ENCODE measurements at regions not wholly inside any gene's neighbourhood (a gene's known extent, or its start where the extent isn't known, plus 50 kb on each side); places are given as distances from the start of the nearest gene placed in this dataset.
"Not testable (repeated sequence)": the region's sequence is repeated elsewhere in the genome, so short reads cannot be mapped to it uniquely, and the experiment has no call there.

- DNase-seq = peak; percentile 89
Observed at GRCh38 chr9:80797831-80798688, 891.3 kb downstream of the TLE1 start.

DNA sequence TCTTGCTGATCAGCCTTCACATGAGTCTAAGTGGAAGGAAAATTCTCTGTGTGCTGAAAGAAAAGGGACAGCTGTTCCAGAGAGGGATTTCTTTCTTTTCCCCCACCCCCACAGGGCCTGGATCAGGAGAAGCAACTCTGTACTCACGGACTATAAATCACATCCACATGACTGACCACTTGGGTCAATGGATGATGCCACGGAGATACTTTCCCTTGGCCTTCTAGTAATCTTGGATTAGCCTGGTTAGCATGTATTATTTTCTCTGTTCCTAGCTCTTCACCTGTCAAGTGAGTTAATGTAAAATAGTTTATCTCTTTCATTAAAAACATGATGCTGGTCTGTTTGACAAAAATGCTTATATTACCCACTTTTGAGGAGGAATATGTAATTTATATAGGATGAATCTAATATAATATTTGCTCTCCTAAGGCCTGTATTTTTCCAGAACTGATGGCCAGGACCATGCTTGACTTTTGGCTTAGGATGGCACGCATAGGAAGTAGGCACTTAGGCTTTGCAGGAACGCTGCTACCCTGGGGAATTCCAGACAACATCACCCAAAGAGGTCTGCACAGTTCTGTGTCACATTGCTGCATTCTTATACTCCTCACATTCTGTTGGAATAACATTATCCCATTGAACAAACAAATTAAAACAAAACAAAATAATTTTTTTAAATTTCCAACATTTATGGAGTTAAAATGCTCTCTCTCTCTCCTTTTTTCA, 892.1 kb downstream of the TLE1 start:
- peak; percentile 85 for DNase-seq

- no peak for DNase-seq
Observed at GRCh38 chr9:80796632-80797031, 892.7 kb downstream of the TLE1 start.

DNA sequence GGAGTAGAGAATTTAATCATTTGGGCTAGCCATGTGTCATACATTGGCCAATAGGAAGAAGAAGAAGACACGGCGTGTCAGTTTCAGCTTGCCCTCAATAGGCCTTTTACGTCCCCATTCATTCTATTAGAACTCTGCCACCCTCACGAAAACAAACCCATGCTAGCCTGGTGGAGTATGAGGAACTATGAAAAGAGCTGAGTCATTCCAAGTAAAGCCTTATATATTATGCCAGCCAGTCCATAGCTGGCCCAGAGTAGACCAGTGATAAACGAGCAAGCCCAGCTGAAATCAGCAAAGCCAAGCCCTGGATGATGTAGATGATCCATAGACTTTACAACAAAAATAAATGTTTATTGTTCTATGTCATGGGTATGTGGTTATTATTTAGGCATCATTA, 895.1 kb downstream of the TLE1 start:
- no peak for DNase-seq

- no peak for DNase-seq
Observed at GRCh38 chr9:80793706-80794105, 895.6 kb downstream of the TLE1 start.

DNA sequence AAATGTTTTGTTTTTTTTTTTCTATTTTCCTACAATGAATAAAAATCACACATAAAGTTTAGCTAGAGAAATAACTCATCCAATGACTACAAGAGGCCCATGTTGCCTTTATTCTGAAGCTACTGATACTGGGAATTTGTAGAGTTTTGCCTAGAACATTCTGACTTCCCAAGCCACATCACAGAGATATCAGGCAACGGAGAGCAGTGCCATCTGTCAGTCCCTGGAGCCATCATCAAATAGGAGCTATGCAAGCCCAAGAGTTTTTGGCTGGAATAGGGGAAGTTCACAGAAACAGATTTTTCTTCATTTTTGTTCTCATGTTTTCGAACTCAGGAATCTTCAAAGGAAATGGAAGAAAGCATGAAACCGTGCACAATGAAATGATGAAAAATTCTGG, 896.6 kb downstream of the TLE1 start:
- no peak for DNase-seq

DNA sequence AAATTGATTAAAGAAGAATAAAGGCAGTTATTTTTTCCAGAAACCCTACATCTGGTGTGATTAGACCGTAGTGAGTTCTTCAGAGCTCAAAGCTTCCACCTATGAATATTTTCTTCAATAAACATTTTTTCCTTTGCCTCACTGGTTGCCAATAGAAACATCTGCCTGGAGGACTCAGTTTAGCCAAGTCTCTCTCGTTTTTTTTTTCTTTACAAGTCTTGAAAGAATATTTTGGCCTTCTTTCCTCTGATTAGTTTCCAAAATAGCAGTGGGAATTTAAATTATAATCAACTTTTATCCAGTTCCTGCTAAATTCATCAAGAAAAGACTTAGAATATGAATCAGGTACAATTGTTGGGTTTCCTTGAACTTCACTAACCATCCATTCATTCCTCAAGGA, 897.5 kb downstream of the TLE1 start:
- DNase-seq = no peak

- DNase-seq = no peak
Observed at GRCh38 chr9:80790764-80791163, 898.6 kb downstream of the TLE1 start.

DNA sequence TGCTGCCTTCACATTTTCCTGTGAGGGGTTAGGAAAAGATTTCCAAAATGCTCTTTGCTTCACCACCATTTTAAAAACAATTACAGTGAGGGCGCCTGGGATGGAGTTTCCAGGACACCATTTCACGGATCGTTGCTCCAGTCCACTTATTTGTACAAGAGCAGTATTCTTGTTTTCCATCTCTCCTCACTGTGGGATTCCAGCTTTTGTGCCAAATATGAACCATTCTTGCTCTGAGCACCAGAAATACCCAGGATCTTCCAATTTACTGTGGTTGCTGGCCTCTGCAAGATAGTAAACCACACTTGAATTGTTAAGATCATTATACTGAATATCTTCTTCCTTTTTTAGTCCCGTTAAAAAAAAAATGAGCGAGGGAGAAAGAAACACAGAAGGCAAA, 899.5 kb downstream of the TLE1 start:
- DNase-seq = no peak

DNA sequence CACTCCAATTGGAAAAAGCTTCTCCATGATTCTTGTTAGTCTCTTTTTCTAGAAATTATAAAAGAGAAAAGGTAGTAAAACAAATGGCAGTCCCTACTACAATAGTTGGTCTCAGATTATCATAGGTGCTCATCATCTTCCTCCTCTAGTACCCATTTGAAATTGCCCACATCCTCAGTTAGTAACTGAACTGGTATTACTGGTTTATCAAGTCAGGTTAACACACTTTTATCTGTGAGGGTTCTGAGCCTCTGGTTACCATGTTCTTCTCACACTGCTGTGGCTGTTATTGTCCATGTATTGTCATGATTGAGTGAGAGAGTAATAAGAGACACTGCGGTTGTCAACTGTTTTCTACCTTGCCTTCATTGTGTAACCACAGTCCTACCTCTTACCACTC, 901.7 kb downstream of the TLE1 start:
- no peak for DNase-seq

GRCh38 chr9:80784647-80785046, 904.7 kb downstream of the TLE1 start:
- no peak for DNase-seq

GRCh38 chr9:80775971-80776370, 913.4 kb downstream of the TLE1 start:
- DNase-seq = no peak

DNA sequence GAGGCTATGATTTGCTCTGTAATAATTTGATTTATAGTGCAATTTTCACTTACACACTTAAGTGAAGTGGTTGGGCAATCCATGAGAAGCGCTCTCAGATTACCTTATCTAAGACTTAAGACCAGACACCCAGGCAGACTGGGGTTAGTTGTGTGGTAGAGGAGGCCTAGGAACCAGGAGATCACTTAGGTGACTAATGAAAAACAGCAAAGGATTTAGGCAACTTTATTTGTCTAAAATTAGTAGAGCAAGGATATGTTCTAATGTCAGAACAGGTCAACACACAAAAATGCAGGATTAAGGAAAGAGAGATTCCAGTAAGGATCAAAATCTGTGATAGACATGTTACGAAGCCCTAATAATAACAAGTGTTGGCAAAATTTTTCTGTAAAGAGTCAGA, 913.8 kb downstream of the TLE1 start:
- no peak for DNase-seq

DNA sequence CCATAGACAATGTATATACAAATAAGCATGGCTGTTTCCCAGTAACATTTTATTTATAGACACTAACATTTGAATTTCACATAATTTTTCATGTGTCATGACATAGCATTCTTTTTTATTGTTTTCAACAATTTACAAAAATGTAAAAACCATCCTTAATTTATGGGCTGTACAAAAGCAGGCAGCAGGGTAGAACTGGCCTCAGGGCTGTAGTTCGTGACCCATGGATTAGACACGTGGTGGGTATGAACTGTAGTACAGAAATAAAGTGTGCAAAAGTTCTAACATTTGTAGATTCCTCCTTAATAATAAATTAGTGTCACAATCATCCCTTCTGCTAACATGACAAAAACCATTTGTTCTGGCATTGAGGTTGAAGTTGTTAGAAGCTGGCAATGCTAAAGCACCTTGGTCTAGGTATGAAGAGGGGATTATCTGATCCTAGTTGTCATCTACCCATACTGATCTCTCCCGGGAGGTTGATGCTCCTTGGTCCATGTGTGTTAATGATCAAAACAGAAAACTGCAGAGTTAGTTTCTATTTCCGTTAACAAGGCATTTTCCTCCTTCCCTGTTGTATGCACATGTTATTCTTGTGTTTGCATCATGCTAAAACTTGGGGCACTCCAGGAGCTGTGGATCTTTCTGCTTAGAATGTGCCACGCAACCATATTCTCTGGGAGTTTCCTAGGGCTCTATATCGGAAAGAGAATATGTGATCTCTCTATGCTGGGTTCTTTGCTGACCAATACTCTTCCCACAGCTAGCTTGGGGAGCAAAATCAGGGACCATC, 917.6 kb downstream of the TLE1 start:
- DNase-seq = no peak

- DNase-seq = no peak
Observed at GRCh38 chr9:80763536-80763935, 925.8 kb downstream of the TLE1 start.

DNA sequence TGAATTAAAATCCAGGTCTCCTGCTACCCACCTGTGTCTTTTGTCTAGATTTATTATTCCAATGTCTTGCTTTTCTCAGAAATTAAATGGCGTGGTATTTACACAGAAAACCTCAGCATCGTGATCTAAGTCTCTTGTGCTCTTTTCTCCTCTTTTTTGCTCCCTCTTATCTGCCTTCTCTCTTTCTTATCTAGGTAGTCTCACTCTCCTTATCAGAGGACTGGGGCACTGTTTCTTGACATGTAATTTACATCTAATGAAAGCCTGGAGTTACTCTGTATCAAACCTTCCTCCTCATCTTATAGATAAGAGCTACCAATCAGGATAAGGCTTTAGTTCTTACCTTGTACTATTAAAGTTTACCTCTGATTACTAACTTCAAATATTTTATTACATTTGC, 933.8 kb downstream of the TLE1 start:
- no peak for DNase-seq

DNA sequence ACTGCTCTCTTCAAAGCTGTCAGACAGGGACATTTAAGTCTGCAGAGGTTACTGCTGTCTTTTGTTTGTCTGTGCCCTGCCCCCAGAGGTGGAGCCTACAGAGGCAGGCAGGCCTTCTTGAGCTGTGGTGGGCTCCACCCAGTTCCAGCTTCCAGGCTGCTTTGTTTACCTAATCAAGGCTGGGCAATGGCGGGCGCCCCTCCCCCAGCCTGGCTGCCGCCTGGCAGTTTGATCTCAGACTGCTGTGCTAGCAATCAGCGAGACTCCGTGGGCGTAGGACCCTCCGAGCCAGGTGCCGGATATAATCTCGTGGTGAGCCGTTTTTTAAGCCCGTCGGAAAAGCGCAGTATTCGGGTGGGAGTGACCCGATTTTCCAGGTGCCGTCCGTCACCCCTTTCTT, 942.3 kb downstream of the TLE1 start:
- not testable (repeated sequence) for DNase-seq

DNA sequence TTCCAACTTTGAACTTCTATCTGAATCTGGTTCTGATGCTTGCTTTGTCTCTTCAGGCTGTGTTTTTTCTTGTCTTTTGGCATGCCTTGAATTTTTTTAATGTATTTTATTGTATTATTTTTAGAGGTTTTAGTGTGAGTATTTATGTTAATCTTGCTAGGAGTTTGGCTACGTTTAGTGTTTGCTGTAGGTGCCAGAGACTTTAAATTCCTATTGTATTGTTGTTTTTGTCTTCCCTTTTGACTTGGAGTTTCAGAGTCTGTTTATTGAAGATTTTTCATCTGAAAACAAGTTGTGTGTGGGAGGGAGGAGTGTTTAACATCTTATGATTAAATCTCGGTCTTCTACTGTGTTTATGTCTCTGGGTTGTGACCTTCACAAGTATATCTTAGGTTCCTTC, 956.8 kb downstream of the TLE1 start:
- no peak for DNase-seq

- DNase-seq = no peak
Observed at GRCh38 chr9:80720579-80720978, 968.8 kb downstream of the TLE1 start.

- no peak for DNase-seq
Observed at GRCh38 chr9:80707120-80707519, 982.2 kb downstream of the TLE1 start.

DNA sequence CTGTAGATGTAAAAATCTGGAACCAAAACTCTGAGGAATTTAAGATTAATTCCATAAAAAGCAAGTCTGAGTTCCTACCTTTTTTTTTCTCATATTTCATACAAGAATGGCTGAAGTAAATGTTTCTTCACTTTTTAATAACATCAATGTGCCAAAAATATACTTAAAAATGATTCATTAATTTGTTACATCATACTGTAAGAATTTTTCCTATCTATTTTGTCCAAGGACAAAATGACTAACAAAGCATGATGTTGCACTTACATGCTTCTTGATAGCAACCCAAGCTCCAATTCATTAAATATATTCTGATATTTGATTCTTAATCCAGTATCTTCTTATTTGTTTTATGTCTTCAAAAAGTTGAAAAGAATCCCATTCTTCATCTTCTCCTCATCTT, 988.3 kb downstream of the TLE1 start:
- no peak for DNase-seq

GRCh38 chr9:80699511-80699998, 989.8 kb downstream of the TLE1 start:
- DNase-seq = no peak

- DNase-seq = no peak
Observed at GRCh38 chr9:80698725-80699410, 990.5 kb downstream of the TLE1 start.
